GM12873 (cell line): ENCODE measurements at regions not wholly inside any gene's neighbourhood (a gene's known extent, or its start where the extent isn't known, plus 50 kb on each side); places are given as distances from the start of the nearest gene placed in this dataset.

Source experiments
- TF ChIP-seq, protein P1 (sequence below): IDR thresholded peaks from 2 replicates; pipeline ENCODE4 v1.5.1; 2012; ENCODE audit warnings: low read depth, mild to moderate bottlenecking, moderate library complexity, low read length, control low read depth; ENCODE audit not compliant: insufficient read depth; ENCODE audit errors: missing control alignments

- TF ChIP-seq, protein P1, sequence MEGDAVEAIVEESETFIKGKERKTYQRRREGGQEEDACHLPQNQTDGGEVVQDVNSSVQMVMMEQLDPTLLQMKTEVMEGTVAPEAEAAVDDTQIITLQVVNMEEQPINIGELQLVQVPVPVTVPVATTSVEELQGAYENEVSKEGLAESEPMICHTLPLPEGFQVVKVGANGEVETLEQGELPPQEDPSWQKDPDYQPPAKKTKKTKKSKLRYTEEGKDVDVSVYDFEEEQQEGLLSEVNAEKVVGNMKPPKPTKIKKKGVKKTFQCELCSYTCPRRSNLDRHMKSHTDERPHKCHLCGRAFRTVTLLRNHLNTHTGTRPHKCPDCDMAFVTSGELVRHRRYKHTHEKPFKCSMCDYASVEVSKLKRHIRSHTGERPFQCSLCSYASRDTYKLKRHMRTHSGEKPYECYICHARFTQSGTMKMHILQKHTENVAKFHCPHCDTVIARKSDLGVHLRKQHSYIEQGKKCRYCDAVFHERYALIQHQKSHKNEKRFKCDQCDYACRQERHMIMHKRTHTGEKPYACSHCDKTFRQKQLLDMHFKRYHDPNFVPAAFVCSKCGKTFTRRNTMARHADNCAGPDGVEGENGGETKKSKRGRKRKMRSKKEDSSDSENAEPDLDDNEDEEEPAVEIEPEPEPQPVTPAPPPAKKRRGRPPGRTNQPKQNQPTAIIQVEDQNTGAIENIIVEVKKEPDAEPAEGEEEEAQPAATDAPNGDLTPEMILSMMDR: no peak
Observed at GRCh38 chr4:27873596-27873995, 1013.0 kb downstream of the STIM2 start.

GRCh38 chr4:27881705-27882104 is 1021.1 kb downstream of the STIM2 start:
- TF ChIP-seq, protein P1: no peak

- TF ChIP-seq, protein P1: no peak
Observed at GRCh38 chr4:27886120-27886519, 1025.5 kb downstream of the STIM2 start.

DNA sequence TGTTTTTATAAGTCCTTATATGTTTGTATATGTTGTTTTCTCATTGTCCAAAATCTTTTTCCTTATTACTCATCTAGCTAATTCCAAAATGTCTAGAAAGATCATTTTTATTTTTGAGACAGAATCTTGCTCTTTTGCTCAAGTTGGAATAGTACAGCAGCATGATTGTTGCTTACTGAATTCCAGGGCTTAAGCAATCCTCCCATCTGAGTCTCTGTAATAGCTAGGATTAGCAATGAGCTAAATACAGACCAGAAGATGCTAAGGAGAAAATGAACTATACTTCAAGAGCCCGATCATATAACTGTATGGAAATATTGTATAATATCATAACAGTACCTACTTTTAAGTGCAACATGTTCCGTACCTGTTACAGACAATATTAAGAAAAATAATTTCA is 1027.0 kb downstream of the STIM2 start:
- TF ChIP-seq, protein P1: no peak

GRCh38 chr4:27888505-27888904 is 1027.9 kb downstream of the STIM2 start:
- TF ChIP-seq, protein P1: no peak

DNA sequence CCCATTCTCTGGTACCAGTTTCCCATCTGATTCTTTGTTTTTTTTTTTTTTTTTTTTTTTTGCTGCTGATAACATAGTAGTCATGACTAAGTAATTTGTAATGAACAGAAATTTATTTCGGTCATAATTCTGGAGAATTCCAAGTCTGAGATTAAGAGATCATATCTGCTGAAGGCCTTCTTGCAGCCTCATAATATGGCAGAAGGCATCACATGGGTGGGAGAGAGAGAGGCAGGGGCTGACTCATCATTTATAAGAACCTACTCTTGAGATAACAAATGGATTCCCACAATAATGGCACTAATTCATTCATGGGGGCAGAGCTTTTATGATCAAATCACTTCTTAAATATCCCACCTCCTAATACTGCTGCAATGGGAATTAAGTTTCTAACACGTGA is 1034.3 kb downstream of the STIM2 start:
- TF ChIP-seq, protein P1: no peak

GRCh38 chr4:27908356-27908755 is 1047.7 kb downstream of the STIM2 start:
- TF ChIP-seq, protein P1: no peak

DNA sequence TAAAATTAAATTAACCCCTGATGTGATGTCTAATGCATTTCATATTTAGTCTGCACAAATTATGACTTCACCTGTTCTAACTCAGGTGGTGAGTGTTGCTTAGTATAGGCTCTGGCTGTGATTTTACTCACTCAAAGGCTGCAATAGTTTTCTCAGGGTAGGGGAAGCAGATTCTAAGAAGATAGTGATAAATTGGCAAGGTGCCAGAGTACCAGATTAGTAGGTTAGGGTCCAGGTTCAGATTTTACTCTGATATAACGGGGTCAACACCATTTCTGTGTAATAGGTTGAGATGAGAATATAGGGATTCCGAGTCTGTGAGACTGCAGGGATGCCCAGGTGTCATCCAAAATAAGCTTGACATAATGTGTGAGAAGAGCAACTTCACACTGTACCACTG is 1049.6 kb downstream of the STIM2 start:
- TF ChIP-seq, protein P1: no peak
